ENCODE measurements at regions not wholly inside any gene's neighbourhood (a gene's known extent, or its start where the extent isn't known, plus 50 kb on each side); places are given as distances from the start of the nearest gene placed in this dataset.

DNA sequence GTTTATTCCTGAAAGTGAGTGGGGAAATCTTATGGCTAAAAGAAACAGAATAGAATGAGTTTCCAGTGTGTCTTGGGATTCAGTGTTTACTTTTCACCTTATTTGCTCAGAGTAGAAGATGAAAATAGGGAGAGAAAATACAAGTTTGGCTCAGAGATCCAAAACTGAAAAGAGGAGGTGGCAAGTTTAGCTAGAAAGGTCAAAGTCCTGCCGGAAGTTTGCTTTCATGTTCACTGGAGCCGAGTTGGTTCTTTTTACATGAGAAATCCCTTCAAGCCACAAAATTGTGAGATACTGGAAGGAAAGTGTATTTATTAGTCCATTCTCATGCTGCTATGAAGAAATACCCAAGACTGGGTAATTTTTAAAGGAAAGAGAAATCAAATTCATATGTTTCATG is 604.6 kb downstream of the MRPL39 start:
- TF ChIP-seq CTCF (IDR thresholded peaks at IDR 0.05) (no peak), POLR2A (IDR thresholded peaks at IDR 0.05) (no peak)
